ENCODE measurements at regions not wholly inside any gene's neighbourhood (a gene's known extent, or its start where the extent isn't known, plus 50 kb on each side); places are given as distances from the start of the nearest gene placed in this dataset.

DNA sequence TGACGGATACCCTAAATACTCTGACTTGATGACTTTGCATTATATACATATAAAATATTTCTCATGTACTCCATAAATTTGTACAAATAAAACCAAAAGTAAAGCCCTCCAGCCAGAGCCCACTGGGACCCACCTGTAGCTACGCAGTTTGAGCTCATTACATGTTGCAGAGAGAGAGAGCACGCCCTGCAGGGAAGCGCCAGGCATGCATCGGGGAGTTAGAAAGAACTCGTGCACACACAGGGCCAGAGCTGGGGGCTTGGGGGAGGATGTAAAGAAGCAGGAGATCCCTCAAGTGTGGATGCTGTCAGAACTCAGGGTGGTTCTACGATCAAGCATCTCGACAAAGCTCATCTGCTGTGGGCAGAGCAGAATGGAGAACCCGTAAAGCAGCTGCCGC is 178.5 kb upstream of the RTL1 start:
- TF ChIP-seq CTCF (IDR thresholded peaks at IDR 0.05) (no peak), EP300 (IDR thresholded peaks at IDR 0.05) (no peak), POLR2AphosphoS5 (IDR thresholded peaks at IDR 0.05) (no peak)
